Stimulated activated naive B cell treated with anti-CD40 and anti-IgM and Interleukin-4, amounts not matched to agents 10 μg/mL and 1 μg/mL and 100 μg/mL, for 72 hours (primary cell): ENCODE measurements at regions not wholly inside any gene's neighbourhood (a gene's known extent, or its start where the extent isn't known, plus 50 kb on each side); places are given as distances from the start of the nearest gene placed in this dataset.
"Not testable (repeated sequence)": the region's sequence is repeated elsewhere in the genome, so short reads cannot be mapped to it uniquely, and the experiment has no call there.

Experiments used
- ATAC-seq, 2 donors: fragments of 150-1000 bp; cut with Tn5 transposase; replicated peaks; 2 replicates each; pipeline ENCODE4 v1.10.0; 2021; ENCODE audit warnings: moderate library complexity in 1 of 2
- DNase-seq: peaks from one replicate; pipeline ENCODE4 v3.0.0; 2021
- H3K27ac Mint-ChIP-seq: one replicate; pipeline ENCODE4 v1.8.0; 2022; ENCODE audit warnings: mild to moderate bottlenecking, mixed read lengths
- H3K27me3 Mint-ChIP-seq, 2 donors: one replicate each; pipeline ENCODE4 v1.8.0; 2022; ENCODE audit warnings: mixed read lengths in 2 of 2
- H3K36me3 Mint-ChIP-seq, 2 donors: one replicate each; pipeline ENCODE4 v1.8.0; 2022; ENCODE audit warnings: mixed read lengths in 2 of 2, mild to moderate bottlenecking in 1 of 2
- H3K4me1 Mint-ChIP-seq, 2 donors: one replicate each; pipeline ENCODE4 v1.8.0; 2022; ENCODE audit warnings: mixed read lengths in 2 of 2, mild to moderate bottlenecking in 1 of 2
- H3K4me3 Mint-ChIP-seq, 2 donors: one replicate each; pipeline ENCODE4 v1.8.0; 2022; ENCODE audit warnings: mild to moderate bottlenecking in 2 of 2, mixed read lengths in 2 of 2, moderate library complexity in 1 of 2
- H3K9me3 Mint-ChIP-seq, 2 donors: one replicate each; pipeline ENCODE4 v1.8.0; 2022; ENCODE audit warnings: mixed read lengths in 2 of 2, mild to moderate bottlenecking in 1 of 2

- no peak for ATAC-seq
- Mint-ChIP-seq H3K27ac (no peak overlapping the region), H3K4me3 (no peak overlapping the region), H3K27me3 (peaks cover 50 to 64% of the 10 kb centered on the region in 2 donors), H3K36me3 (no peaks in the 10 kb centered on the region), H3K9me3 (no peaks in the 10 kb centered on the region), H3K4me1 (peaks cover 6 to 14% of the 10 kb centered on the region in 2 donors)
- DNase-seq, result no peak
Observed at GRCh38 chr7:142562688-142563087, 186.6 kb upstream of the PRSS1 start.

GRCh38 chr7:142561396-142561795, 187.9 kb upstream of the PRSS1 start:
- not testable (repeated sequence) for H3K27ac Mint-ChIP-seq, DNase-seq, ATAC-seq, H3K4me1 Mint-ChIP-seq, H3K9me3 Mint-ChIP-seq, H3K4me3 Mint-ChIP-seq, H3K36me3 Mint-ChIP-seq
- peaks cover 46 to 63% of the 10 kb centered on the region in 2 donors for H3K27me3 Mint-ChIP-seq

DNA sequence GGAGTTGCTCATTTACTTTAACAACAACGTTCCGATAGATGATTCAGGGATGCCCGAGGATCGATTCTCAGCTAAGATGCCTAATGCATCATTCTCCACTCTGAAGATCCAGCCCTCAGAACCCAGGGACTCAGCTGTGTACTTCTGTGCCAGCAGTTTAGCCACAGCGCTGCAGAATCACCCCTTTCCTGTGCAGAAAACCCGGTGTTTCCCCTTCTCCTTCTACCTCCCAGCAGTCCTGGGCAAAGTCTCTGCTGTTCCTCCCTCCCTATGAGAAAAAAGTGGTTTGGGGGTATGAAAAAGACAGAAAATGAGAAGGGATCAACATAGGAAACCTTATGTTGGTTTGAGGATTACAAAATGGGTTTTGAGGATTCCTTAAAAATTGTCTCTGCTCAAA, 188.5 kb upstream of the PRSS1 start:
- not testable (repeated sequence) for H3K27ac Mint-ChIP-seq, ATAC-seq, H3K36me3 Mint-ChIP-seq, H3K4me1 Mint-ChIP-seq, H3K9me3 Mint-ChIP-seq, DNase-seq, H3K4me3 Mint-ChIP-seq
- H3K27me3 Mint-ChIP-seq, result peaks cover 49 to 63% of the 10 kb centered on the region in 2 donors

DNA sequence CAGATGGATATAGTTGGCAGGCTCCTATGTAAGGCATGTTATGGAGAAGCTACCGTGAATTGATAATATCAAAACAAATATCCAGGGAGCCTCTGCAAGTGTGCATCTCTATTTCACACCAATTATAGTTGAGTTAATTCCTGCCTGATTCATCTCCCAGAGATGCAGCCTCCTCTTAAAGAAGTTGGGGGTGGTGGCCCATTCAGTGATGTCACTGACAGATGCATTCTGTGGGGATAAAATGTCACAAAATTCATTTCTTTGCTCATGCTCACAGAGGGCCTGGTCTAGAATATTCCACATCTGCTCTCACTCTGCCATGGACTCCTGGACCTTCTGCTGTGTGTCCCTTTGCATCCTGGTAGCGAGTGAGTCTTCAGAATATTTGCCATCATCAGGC, 189.1 kb upstream of the PRSS1 start:
- no peaks in the 10 kb centered on the region for H3K9me3 Mint-ChIP-seq
- no peak for DNase-seq
- H3K36me3 Mint-ChIP-seq, result no peaks in the 10 kb centered on the region
- peaks cover 49 to 60% of the 10 kb centered on the region in 2 donors for H3K27me3 Mint-ChIP-seq
- peaks cover 0 to 9% of the 10 kb centered on the region in 2 donors for H3K4me1 Mint-ChIP-seq
- H3K27ac Mint-ChIP-seq, result no peak overlapping the region
- ATAC-seq, result no peak
- H3K4me3 Mint-ChIP-seq, result no peak overlapping the region

GRCh38 chr7:142557971-142558582, 191.2 kb upstream of the PRSS1 start:
- Mint-ChIP-seq H3K4me1 (peaks cover 0 to 9% of the 10 kb centered on the region in 2 donors), H3K9me3 (no peaks in the 10 kb centered on the region), H3K36me3 (no peaks in the 10 kb centered on the region), H3K27ac (no peak overlapping the region), H3K27me3 (peaks cover 43 to 49% of the 10 kb centered on the region in 2 donors), H3K4me3 (no peak overlapping the region)
- ATAC-seq (peak; percentile 76 to 79), DNase-seq (no peak)

DNA sequence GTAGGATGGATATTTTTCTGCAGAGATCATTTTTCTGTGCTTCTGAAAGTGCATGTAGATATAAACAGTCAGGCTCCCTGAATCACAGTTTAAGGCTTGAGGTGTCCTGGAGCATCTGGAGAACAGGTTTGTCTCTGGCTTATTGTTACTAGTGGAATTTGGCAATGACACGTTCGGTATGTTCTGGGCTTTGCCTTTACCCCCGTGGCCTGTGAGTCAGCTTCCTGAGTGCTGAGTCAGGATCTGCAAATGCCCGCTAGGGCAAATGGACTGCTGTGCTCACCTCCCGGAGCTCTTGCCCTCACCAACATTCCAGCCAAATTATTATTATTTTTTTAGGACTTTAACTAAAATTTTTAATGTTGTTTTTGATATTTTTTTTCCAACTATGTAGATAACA, 192.5 kb upstream of the PRSS1 start:
- Mint-ChIP-seq H3K27ac (no peak overlapping the region), H3K4me1 (peaks cover 0 to 9% of the 10 kb centered on the region in 2 donors), H3K9me3 (no peaks in the 10 kb centered on the region), H3K36me3 (no peaks in the 10 kb centered on the region), H3K4me3 (no peak overlapping the region), H3K27me3 (peaks cover 35% of the 10 kb centered on the region in 2 donors)
- ATAC-seq (no peak), DNase-seq (no peak)

DNA sequence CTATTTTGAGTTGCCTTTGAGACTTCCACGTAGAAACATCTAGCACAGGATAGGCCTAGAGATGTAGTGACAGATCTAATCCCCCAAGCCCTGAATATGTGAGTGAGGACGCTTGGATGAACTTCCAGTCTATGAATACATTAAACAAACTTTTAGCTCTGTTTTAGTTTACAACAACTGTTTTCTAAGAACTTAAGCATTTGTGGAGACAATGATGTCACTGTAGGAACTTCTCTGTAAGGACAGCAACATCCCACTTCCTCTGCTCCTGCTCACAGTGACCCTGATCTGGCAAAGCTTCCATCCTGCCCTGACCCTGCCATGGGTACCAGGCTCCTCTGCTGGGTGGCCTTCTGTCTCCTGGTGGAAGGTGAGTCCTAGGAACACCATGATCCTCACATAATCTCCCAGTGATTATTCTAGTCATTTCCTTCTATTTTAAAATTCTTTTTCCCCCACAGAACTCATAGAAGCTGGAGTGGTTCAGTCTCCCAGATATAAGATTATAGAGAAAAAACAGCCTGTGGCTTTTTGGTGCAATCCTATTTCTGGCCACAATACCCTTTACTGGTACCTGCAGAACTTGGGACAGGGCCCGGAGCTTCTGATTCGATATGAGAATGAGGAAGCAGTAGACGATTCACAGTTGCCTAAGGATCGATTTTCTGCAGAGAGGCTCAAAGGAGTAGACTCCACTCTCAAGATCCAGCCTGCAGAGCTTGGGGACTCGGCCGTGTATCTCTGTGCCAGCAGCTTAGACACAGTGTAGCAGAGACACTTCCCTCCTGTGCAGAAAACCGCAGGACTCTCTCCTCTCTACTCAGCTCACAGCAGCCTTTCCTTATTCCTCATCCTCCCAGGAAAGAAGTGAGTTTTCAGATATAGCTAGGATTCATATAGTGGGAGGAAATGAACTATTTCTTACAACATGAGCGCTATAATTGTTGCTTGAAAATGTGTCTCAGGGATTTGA, 194.4 kb upstream of the PRSS1 start:
- ATAC-seq (no peak), DNase-seq (no peak)
- Mint-ChIP-seq H3K4me1 (peaks cover 0 to 9% of the 10 kb centered on the region in 2 donors), H3K36me3 (no peaks in the 10 kb centered on the region), H3K4me3 (no peak overlapping the region), H3K27me3 (peaks cover 27 to 33% of the 10 kb centered on the region in 2 donors), H3K9me3 (no peaks in the 10 kb centered on the region), H3K27ac (no peak overlapping the region)

GRCh38 chr7:142553216-142553615, 196.1 kb upstream of the PRSS1 start:
- H3K4me1 Mint-ChIP-seq, result peaks cover 0 to 7% of the 10 kb centered on the region in 2 donors
- no peak overlapping the region for H3K27ac Mint-ChIP-seq
- no peaks in the 10 kb centered on the region for H3K36me3 Mint-ChIP-seq
- no peaks in the 10 kb centered on the region for H3K9me3 Mint-ChIP-seq
- DNase-seq (no peak), ATAC-seq (no peak)
- no peak overlapping the region for H3K4me3 Mint-ChIP-seq
- H3K27me3 Mint-ChIP-seq, result peaks cover 20 to 24% of the 10 kb centered on the region in 2 donors

DNA sequence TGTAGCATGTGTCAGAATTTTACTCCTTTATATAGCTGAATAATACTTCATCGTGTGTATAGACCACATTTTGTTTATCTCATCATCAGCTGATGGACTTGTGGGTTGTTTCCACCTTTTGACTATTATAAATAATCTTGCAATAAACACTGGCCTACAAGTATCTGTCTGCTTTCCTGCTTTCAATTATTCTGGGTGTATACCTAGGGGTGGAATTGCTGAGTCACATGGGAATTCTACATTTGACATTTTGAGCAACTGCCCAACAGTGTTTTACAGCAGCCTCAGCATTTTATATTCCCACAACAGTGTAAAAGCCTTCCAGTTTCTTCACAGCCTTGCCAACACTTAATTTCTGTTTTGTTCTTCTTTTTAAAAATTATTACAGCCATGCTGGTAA, 200.3 kb upstream of the PRSS1 start:
- H3K27ac Mint-ChIP-seq, result no peak overlapping the region
- no peaks in the 10 kb centered on the region for H3K36me3 Mint-ChIP-seq
- H3K9me3 Mint-ChIP-seq, result peaks cover 0 to 1% of the 10 kb centered on the region in 2 donors
- no peaks in the 10 kb centered on the region for H3K27me3 Mint-ChIP-seq
- H3K4me3 Mint-ChIP-seq, result no peak overlapping the region
- no peaks in the 10 kb centered on the region for H3K4me1 Mint-ChIP-seq
- ATAC-seq (no peak), DNase-seq (no peak)

GRCh38 chr7:142546452-142546851, 202.8 kb upstream of the PRSS1 start:
- Mint-ChIP-seq H3K9me3 (peaks cover 0 to 1% of the 10 kb centered on the region in 2 donors), H3K4me1 (no peaks in the 10 kb centered on the region), H3K4me3 (no peak overlapping the region), H3K36me3 (no peaks in the 10 kb centered on the region), H3K27ac (no peak overlapping the region), H3K27me3 (no peaks in the 10 kb centered on the region)
- ATAC-seq, result no peak
- no peak for DNase-seq

DNA sequence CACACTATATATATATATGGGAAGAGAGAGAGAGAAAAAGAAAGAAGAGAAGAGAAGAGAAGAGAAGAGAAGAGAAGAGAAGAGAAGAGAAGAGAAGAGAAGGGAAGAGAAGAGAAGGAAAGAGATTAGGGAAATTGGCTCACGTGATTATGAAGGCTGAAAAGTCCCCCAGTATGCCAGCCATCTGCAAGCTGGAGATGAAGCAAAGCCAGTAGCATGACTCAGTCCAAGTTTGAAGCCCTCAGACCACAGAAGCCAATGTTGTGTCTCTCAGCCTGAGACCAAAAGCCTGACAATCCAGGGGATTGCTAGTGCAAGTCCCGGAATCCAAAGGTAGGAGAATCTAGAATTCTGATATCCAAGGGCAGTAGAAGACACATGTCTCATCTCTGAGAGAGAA, 206.3 kb upstream of the PRSS1 start:
- Mint-ChIP-seq H3K36me3 (no peaks in the 10 kb centered on the region), H3K27me3 (no peaks in the 10 kb centered on the region), H3K4me1 (no peaks in the 10 kb centered on the region), H3K4me3 (no peak overlapping the region), H3K27ac (no peak overlapping the region), H3K9me3 (peaks cover 0 to 1% of the 10 kb centered on the region in 2 donors)
- ATAC-seq (no peak), DNase-seq (no peak)

- Mint-ChIP-seq H3K4me1 (no peaks in the 10 kb centered on the region), H3K9me3 (no peaks in the 10 kb centered on the region), H3K27me3 (no peaks in the 10 kb centered on the region), H3K27ac (no peak overlapping the region), H3K36me3 (no peaks in the 10 kb centered on the region), H3K4me3 (no peak overlapping the region)
- peak; percentile 19 to 53 for ATAC-seq
- DNase-seq, result no peak
Observed at GRCh38 chr7:142542105-142542504, 207.2 kb upstream of the PRSS1 start.

GRCh38 chr7:142540371-142540770, 208.9 kb upstream of the PRSS1 start:
- DNase-seq, result no peak
- no peak overlapping the region for H3K4me3 Mint-ChIP-seq
- H3K27ac Mint-ChIP-seq, result no peak overlapping the region
- no peak for ATAC-seq
- no peaks in the 10 kb centered on the region for H3K36me3 Mint-ChIP-seq
- H3K9me3 Mint-ChIP-seq, result no peaks in the 10 kb centered on the region
- no peaks in the 10 kb centered on the region for H3K27me3 Mint-ChIP-seq
- peaks cover 6 to 10% of the 10 kb centered on the region in 2 donors for H3K4me1 Mint-ChIP-seq

GRCh38 chr7:142539901-142540300, 209.4 kb upstream of the PRSS1 start:
- Mint-ChIP-seq H3K27me3 (no peaks in the 10 kb centered on the region), H3K9me3 (no peaks in the 10 kb centered on the region), H3K4me3 (no peak overlapping the region), H3K27ac (no peak overlapping the region), H3K36me3 (no peaks in the 10 kb centered on the region), H3K4me1 (peaks cover 11 to 14% of the 10 kb centered on the region in 2 donors)
- DNase-seq (no peak), ATAC-seq (no peak)

GRCh38 chr7:142537760-142538159, 211.5 kb upstream of the PRSS1 start:
- no peak overlapping the region for H3K27ac Mint-ChIP-seq
- H3K36me3 Mint-ChIP-seq, result no peaks in the 10 kb centered on the region
- no peak for DNase-seq
- H3K9me3 Mint-ChIP-seq, result no peaks in the 10 kb centered on the region
- no peak overlapping the region for H3K4me3 Mint-ChIP-seq
- ATAC-seq, result no peak
- peaks cover 11 to 15% of the 10 kb centered on the region in 2 donors for H3K4me1 Mint-ChIP-seq
- H3K27me3 Mint-ChIP-seq, result no peaks in the 10 kb centered on the region
